Upper lobe of left lung (tissue), 4 donors: ENCODE measurements at regions not wholly inside any gene's neighbourhood (a gene's known extent, or its start where the extent isn't known, plus 50 kb on each side); places are given as distances from the start of the nearest gene placed in this dataset.

Experiments used
- CTCF ChIP-seq, 6 experiments: fragments of 450-650 bp in 4 of 6; fragments of 200-600 bp in 2 of 6; sonication (generic) in 2 of 6; IDR thresholded peaks; one replicate each; pipeline ENCODE4 v1.5.1; 2016 to 2019; ENCODE audit warnings: antibody characterized with exemption in 6 of 6
- EP300 ChIP-seq, 4 donors: sonication (generic); formaldehyde crosslinking; IDR thresholded peaks; one replicate each; pipeline ENCODE4 v1.5.1; 2017; ENCODE audit warnings: antibody characterized with exemption in 4 of 4, control low read depth in 2 of 4

DNA sequence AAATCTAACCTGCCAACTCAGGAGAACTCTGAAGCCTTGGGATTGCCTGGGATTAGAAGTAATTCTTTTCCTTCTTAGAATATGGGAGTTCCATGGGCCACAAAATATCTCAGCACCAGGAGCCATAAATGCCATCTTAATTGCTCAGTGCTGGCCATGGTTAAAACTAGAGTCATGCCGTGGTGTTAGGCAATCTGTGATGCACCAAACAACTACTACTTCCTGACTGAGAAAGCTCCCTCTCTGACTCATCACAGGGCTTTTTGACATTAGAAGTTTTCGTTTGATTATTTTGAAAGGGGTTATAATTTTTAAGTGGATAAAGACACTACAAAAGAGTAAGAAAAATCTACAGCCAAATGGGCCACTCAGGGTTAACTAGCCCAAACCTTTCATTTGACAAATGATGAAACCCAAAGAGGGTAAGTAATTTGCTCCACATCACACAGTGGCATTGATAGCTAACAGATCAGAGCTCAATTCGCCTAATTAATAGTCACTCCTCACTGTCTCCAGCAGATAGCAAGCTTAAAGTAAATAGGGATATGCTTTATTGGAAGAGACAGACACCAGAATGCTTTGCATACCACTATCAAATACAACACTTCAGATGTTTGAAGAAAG is 377.3 kb downstream of the EMP1 start:
- TF ChIP-seq CTCF (IDR thresholded peaks at IDR 0.05) = no peak
- no peak for TF ChIP-seq EP300 (IDR thresholded peaks at IDR 0.05)
